Nephron (organoid): ENCODE measurements at regions not wholly inside any gene's neighbourhood (a gene's known extent, or its start where the extent isn't known, plus 50 kb on each side); places are given as distances from the start of the nearest gene placed in this dataset.

ENCODE experiments used
- H3K27ac Mint-ChIP-seq, 3 experiments: 2 replicates each; pipeline ENCODE4 v1.8.0; 2020; ENCODE audit warnings: mixed read lengths in 3 of 3, mild to moderate bottlenecking in 2 of 3, moderate library complexity in 1 of 3
- H3K27me3 Mint-ChIP-seq: 2 replicates; pipeline ENCODE4 v1.8.0; 2021; ENCODE audit warnings: low read depth, mild to moderate bottlenecking, moderate library complexity, mixed read lengths
- H3K36me3 Mint-ChIP-seq: 2 replicates; pipeline ENCODE4 v1.8.0; 2020; ENCODE audit warnings: low read depth, mixed read lengths
- H3K4me1 Mint-ChIP-seq: 2 replicates; pipeline ENCODE4 v1.8.0; 2020; ENCODE audit warnings: mixed read lengths
- H3K4me3 Mint-ChIP-seq, 3 experiments: 2 replicates each; pipeline ENCODE4 v1.8.0; 2020; ENCODE audit warnings: mild to moderate bottlenecking in 3 of 3, mixed read lengths in 3 of 3, moderate library complexity in 2 of 3
- H3K9me3 Mint-ChIP-seq: 2 replicates; pipeline ENCODE4 v1.8.0; 2020; ENCODE audit warnings: mixed read lengths
- TF ChIP-seq, protein P1 (sequence below), 3 experiments: fragments of 200-600 bp; sonication (generic); IDR thresholded peaks; one replicate each; pipeline ENCODE4 v1.5.0; 2021; ENCODE audit warnings: antibody characterized with exemption in 3 of 3; ENCODE audit not compliant: unreplicated experiment in 3 of 3

DNA sequence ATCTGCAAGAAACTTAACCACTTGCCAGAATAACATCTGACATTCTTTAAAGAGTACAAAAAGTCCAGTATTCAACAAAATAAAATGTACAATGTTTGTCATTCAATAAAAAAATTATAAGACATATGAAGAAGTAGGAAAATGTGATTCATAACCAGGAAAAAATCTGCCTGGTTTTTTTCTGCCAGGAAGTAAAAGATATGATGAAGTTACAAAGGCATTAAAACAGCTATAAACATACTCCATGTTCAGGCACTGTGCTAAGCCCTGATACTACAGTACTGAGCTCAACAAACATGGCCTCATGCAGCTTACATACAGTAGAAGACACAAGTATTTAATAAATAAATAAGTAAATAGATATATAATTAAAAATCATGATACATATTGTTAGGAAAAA is 178.4 kb upstream of the STT3B start:
- Mint-ChIP-seq H3K4me3 (no peak overlapping the region), H3K27me3 (no peaks in the 10 kb centered on the region), H3K36me3 (no peaks in the 10 kb centered on the region), H3K9me3 (peaks cover 10% of the 10 kb centered on the region), H3K27ac (no peak overlapping the region), H3K4me1 (no peaks in the 10 kb centered on the region)
- TF ChIP-seq, protein P1, sequence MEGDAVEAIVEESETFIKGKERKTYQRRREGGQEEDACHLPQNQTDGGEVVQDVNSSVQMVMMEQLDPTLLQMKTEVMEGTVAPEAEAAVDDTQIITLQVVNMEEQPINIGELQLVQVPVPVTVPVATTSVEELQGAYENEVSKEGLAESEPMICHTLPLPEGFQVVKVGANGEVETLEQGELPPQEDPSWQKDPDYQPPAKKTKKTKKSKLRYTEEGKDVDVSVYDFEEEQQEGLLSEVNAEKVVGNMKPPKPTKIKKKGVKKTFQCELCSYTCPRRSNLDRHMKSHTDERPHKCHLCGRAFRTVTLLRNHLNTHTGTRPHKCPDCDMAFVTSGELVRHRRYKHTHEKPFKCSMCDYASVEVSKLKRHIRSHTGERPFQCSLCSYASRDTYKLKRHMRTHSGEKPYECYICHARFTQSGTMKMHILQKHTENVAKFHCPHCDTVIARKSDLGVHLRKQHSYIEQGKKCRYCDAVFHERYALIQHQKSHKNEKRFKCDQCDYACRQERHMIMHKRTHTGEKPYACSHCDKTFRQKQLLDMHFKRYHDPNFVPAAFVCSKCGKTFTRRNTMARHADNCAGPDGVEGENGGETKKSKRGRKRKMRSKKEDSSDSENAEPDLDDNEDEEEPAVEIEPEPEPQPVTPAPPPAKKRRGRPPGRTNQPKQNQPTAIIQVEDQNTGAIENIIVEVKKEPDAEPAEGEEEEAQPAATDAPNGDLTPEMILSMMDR (IDR thresholded peaks at IDR 0.05; ENCODE audit: unreplicated experiment in 3 of 3), result no peak

DNA sequence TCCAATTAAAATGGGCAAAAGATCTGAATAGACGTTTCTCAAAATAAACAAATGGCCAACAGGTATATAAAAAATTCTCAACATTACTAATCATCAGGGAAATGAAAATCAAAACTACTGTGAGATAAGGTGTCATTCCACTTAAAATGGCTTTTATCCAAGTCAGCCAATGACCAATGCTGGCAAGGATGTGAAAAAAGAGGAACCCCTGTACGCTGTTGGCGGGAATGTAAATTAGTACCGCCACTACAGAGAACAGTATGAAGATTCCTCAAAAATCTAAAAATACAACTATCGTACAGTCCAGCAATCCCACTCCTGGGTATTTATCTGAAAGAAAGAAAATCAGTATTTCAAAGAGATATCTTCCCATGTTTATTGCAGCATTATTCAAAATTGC is 176.9 kb upstream of the STT3B start:
- Mint-ChIP-seq H3K27ac (no peak overlapping the region), H3K27me3 (no peaks in the 10 kb centered on the region), H3K4me1 (peaks cover 6% of the 10 kb centered on the region), H3K4me3 (no peak overlapping the region), H3K9me3 (peaks cover 10% of the 10 kb centered on the region), H3K36me3 (no peaks in the 10 kb centered on the region)
- TF ChIP-seq, protein P1 (IDR thresholded peaks at IDR 0.05; ENCODE audit: unreplicated experiment in 3 of 3), result no peak

DNA sequence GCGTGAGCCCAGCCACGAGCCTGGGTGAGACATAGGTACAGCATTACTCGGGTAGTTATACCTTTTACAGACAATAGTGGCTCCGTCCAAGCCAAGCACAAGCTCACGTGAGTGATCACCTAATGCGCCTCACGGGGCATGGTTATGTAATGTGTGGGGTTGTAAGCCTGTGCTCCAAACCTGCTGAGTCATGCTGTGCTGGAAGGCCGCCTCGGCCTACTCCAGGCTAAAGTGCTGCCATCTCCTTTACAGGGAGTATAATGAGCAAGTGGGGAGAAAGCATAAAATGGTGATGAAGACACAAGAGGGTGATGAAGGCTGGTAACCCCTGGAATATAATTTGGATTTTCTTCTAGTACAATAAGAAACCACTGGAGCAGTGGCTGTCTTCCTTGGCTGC is 175.8 kb upstream of the STT3B start:
- H3K27me3 Mint-ChIP-seq, result no peaks in the 10 kb centered on the region
- H3K9me3 Mint-ChIP-seq, result peaks cover 10% of the 10 kb centered on the region
- no peak overlapping the region for H3K4me3 Mint-ChIP-seq
- TF ChIP-seq, protein P1 (IDR thresholded peaks at IDR 0.05; ENCODE audit: unreplicated experiment in 3 of 3), result no peak
- H3K4me1 Mint-ChIP-seq, result peaks cover 17% of the 10 kb centered on the region
- H3K36me3 Mint-ChIP-seq, result no peaks in the 10 kb centered on the region
- H3K27ac Mint-ChIP-seq, result no peak overlapping the region

DNA sequence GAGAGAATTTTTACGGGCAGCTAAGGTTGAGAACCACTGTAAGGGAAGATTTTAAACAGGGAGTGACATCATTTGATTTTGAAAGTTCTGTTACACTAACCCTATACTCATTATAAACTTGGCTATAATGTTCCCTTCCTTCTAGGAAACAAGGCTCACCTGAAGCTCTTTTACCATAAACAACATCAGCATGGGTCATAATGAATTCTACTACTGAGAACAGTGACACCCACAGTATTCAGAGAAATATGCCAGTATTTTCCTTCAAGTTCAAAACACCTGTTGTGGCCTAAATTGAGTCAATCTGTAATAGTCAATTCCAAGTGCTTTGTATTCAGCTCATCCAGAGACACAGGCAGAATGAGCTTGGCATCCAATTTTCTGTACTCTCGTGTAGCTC is 175.3 kb upstream of the STT3B start:
- no peaks in the 10 kb centered on the region for H3K36me3 Mint-ChIP-seq

DNA sequence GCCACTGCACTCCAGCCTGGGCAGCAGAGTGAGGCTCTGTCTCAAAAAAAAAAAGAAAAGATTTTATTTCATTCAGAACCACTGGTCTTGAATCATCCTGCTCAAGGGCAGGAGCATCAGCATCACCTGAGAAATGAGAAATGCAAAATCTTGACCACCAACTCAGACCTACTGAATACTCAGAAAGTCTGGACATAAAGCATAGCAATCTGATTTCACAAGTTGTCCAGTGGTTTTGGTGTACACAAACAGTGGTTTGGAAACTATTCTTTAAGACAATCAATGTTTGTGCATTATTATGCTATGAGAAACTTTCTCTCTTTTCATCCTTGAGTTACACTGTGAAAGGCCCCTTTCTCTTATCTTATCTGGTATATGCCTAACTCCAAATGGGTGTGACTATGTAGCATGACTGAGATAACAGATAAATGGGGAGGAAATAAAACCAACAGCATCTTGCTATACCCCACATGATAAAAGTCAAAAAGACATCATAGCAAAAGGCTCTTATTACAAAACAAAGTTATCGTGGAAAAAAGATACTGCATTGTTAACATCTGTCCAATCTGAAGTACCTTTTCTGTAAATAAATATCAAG is 174.2 kb upstream of the STT3B start:
- Mint-ChIP-seq H3K4me1 (peaks cover 22% of the 10 kb centered on the region), H3K36me3 (no peaks in the 10 kb centered on the region), H3K27me3 (no peaks in the 10 kb centered on the region), H3K4me3 (no peak overlapping the region), H3K9me3 (peaks cover 10% of the 10 kb centered on the region), H3K27ac (no peak overlapping the region)
- TF ChIP-seq, protein P1 (IDR thresholded peaks at IDR 0.05; ENCODE audit: unreplicated experiment in 3 of 3), result no peak

More for the DNA sequence above, 175.3 kb upstream of the STT3B start:
- Mint-ChIP-seq H3K9me3 (peaks cover 10% of the 10 kb centered on the region), H3K27me3 (no peaks in the 10 kb centered on the region), H3K27ac (no peak overlapping the region), H3K4me3 (no peak overlapping the region), H3K4me1 (peaks cover 22% of the 10 kb centered on the region)
- TF ChIP-seq, protein P1 (IDR thresholded peaks at IDR 0.05; ENCODE audit: unreplicated experiment in 3 of 3), result no peak
